ENCODE measurements at regions not wholly inside any gene's neighbourhood (a gene's known extent, or its start where the extent isn't known, plus 50 kb on each side); places are given as distances from the start of the nearest gene placed in this dataset.

DNA sequence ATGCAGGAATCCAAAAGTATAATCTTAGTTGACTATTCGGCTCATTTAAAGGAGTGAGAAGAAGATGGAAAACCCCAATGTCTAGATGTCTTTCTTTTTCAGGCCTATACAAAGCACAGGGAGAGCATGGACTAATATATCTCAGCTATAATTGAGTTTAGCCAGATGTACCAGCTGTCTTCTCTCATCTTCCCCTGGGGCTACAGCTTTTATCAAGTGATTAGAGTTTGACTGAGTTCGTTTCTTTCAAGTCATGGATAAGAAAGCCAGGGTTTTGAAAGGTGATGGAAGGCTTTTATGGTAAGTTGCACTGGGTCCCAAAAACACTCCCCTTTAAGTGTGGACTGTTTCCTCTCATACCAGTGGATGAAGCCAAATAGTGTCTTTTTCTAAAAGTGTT, 1172.8 kb upstream of the TENM4 start:
- DNase-seq (ENCODE audit: low read depth), result no peak
- no peak overlapping the region for H3K4me3 ChIP-seq (ENCODE audit: low read depth, low read length)
- H3K27me3 ChIP-seq (ENCODE audit: control insufficient read depth, insufficient read depth, low read length), result no peaks in the 10 kb centered on the region
- TF ChIP-seq, protein P1, sequence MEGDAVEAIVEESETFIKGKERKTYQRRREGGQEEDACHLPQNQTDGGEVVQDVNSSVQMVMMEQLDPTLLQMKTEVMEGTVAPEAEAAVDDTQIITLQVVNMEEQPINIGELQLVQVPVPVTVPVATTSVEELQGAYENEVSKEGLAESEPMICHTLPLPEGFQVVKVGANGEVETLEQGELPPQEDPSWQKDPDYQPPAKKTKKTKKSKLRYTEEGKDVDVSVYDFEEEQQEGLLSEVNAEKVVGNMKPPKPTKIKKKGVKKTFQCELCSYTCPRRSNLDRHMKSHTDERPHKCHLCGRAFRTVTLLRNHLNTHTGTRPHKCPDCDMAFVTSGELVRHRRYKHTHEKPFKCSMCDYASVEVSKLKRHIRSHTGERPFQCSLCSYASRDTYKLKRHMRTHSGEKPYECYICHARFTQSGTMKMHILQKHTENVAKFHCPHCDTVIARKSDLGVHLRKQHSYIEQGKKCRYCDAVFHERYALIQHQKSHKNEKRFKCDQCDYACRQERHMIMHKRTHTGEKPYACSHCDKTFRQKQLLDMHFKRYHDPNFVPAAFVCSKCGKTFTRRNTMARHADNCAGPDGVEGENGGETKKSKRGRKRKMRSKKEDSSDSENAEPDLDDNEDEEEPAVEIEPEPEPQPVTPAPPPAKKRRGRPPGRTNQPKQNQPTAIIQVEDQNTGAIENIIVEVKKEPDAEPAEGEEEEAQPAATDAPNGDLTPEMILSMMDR (IDR thresholded peaks at IDR 0.05; ENCODE audit: insufficient read depth, low read length, poor library complexity, severe bottlenecking), result no peak
- H3K36me3 ChIP-seq (ENCODE audit: control insufficient read depth, insufficient read depth, low read length), result no peaks in the 10 kb centered on the region

DNA sequence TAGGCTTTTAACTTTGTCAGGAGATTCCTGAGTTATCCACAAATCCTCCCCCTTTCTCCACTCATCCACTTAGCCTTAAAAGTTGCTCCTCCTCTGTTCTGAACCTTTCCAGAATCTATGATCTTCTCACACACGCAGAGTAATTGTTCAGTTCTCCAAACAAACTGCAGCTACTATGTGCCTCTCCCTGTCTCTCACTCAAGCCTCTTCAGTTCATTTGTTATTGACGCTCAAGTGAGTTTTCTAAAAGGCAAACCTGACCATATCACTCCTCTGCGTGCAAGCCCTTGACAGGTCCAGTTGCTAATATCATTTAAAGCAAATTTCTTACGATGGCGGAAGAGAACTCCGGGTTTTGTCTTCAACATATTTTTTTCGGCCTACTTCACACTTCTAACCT, 1169.7 kb upstream of the TENM4 start:
- TF ChIP-seq, protein P1 (IDR thresholded peaks at IDR 0.05; ENCODE audit: insufficient read depth, low read length, poor library complexity, severe bottlenecking), result no peak

DNA sequence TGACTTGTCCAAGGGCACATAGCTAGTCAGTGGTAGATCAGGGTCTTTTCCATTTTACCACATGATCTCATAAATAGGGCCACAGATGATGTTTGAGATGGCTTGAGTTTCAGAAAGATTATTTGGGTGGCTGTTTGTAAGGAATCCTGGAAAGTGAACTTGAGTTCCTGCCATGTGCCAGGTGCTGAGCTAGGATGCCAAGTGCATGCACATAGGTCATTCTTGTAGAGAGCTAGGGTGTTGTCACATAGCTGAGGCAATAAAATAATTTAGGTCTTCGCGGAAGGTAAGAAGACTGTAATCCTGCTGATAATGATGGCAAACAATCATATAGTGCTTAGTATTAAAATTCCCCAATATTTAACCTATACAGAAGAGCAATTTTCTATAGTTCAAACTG, 1162.6 kb upstream of the TENM4 start:
- Histone ChIP-seq H3K36me3 (ENCODE audit: control insufficient read depth, insufficient read depth, low read length) (no peaks in the 10 kb centered on the region), H3K4me3 (ENCODE audit: low read depth, low read length) (no peak overlapping the region)

More for the DNA sequence above, 1169.7 kb upstream of the TENM4 start:
- Histone ChIP-seq H3K36me3 (ENCODE audit: control insufficient read depth, insufficient read depth, low read length) (no peaks in the 10 kb centered on the region), H3K27me3 (ENCODE audit: control insufficient read depth, insufficient read depth, low read length) (no peaks in the 10 kb centered on the region), H3K4me3 (ENCODE audit: low read depth, low read length) (no peak overlapping the region)
- no peak for DNase-seq (ENCODE audit: low read depth)

DNA sequence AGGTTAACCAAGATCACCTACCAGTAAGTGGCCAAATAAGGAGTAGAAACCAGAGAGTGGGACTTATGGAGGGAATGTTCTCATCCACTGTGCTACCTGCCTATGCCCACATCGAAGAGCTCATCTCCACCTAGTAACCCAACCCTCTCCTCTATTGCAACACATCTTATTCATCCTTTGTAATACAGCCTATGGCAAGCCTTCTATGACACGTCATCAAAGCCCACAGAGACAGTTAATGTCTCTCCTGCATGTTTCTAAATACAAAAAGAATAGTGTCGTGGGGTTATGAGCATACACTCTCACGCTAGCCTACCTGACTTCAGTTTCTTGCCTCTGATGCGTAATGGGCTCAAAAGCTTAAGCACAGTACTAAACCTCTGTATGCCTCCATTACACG, 1158.1 kb upstream of the TENM4 start:
- TF ChIP-seq, protein P1 (IDR thresholded peaks at IDR 0.05; ENCODE audit: insufficient read depth, low read length, poor library complexity, severe bottlenecking), result no peak
- no peak for DNase-seq (ENCODE audit: low read depth)
- H3K4me3 ChIP-seq (ENCODE audit: low read depth, low read length), result no peak overlapping the region

More for the DNA sequence above, 1162.6 kb upstream of the TENM4 start:
- TF ChIP-seq, protein P1 (IDR thresholded peaks at IDR 0.05; ENCODE audit: insufficient read depth, low read length, poor library complexity, severe bottlenecking), result no peak
- no peaks in the 10 kb centered on the region for H3K27me3 ChIP-seq (ENCODE audit: control insufficient read depth, insufficient read depth, low read length)
- no peak for DNase-seq (ENCODE audit: low read depth)

DNA sequence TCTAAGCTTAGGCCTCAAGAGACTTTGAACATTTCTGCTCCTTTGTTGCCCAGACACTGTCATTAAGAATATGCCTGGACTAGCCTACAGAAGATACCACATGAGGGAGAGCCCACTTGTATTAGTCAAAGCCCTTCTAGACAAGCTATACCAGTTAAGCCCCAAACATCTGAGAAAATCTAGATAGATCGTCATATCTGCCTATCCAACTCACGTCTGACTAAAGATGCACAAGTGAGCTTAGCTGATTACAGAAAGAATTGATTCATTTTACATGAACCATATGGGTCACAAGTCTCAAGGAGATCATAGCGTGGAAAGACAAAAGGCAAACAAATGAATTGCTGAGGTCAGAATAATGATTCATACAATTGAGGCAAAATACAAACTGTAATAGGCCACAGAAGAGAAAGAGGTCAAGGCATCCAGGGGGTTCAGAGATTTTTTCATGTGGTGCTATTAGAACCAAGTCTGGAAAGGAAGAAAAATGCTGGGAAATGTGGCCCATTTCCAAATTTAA, 1155.5 kb upstream of the TENM4 start:
- Histone ChIP-seq H3K27me3 (ENCODE audit: control insufficient read depth, insufficient read depth, low read length) (no peaks in the 10 kb centered on the region), H3K36me3 (ENCODE audit: control insufficient read depth, insufficient read depth, low read length) (no peaks in the 10 kb centered on the region), H3K4me3 (ENCODE audit: low read depth, low read length) (no peak overlapping the region)
- no peak for DNase-seq (ENCODE audit: low read depth)
- TF ChIP-seq, protein P1 (IDR thresholded peaks at IDR 0.05; ENCODE audit: insufficient read depth, low read length, poor library complexity, severe bottlenecking), result no peak

More for the DNA sequence above, 1158.1 kb upstream of the TENM4 start:
- H3K36me3 ChIP-seq (ENCODE audit: control insufficient read depth, insufficient read depth, low read length), result no peaks in the 10 kb centered on the region
- H3K27me3 ChIP-seq (ENCODE audit: control insufficient read depth, insufficient read depth, low read length), result no peaks in the 10 kb centered on the region

DNA sequence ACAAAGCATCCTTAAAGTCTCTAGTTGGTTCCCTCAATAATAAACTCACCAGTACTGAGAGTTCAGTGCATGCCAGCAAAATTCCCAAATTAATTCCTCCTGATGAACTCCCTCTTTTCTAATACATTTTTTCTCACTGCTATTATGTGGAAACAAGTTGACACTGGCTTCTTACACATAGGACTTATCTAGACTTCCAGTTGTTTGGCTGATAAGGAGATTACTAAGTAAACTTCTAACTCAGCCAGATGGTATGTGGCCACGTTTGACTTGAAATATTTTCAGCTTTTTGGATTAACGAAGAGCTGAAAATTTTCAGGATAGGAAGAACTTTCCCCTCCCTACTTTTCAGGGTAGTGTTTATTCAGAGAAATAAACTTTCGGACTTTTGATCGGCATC, 1154.2 kb upstream of the TENM4 start:
- Histone ChIP-seq H3K27me3 (ENCODE audit: control insufficient read depth, insufficient read depth, low read length) (no peaks in the 10 kb centered on the region), H3K36me3 (ENCODE audit: control insufficient read depth, insufficient read depth, low read length) (no peaks in the 10 kb centered on the region), H3K4me3 (ENCODE audit: low read depth, low read length) (no peak overlapping the region)
- peak; percentile 1 for DNase-seq (ENCODE audit: low read depth)
- TF ChIP-seq, protein P1 (IDR thresholded peaks at IDR 0.05; ENCODE audit: insufficient read depth, low read length, poor library complexity, severe bottlenecking), result no peak
